ENCODE measurements at regions not wholly inside any gene's neighbourhood (a gene's known extent, or its start where the extent isn't known, plus 50 kb on each side); places are given as distances from the start of the nearest gene placed in this dataset.
"Not testable (repeated sequence)": the region's sequence is repeated elsewhere in the genome, so short reads cannot be mapped to it uniquely, and the experiment has no call there.

DNA sequence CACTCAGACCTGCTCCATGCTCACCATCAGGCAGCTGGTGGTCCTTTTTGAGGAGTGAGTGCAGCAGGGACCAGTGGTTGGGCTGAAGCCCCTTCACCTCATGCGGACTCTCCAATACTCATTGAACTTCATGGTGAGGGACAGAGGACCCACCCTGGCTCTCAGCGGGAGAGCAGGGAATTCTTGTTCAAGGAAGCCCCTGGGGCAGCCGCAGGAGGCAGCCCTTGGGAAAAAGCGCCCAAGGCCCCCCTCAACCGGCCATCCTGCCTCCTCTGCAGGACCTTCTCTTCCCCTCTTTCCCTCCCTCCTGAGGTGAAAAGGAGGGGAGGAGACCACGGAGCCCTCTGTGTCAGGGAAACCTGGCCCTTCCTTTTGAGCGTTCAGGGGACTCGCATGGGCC lies 4510.9 kb upstream of the OR11H1 start:
- H3K4me3 ChIP-seq, DNase-seq, H3K27me3 ChIP-seq, H3K9me3 ChIP-seq, H3K36me3 ChIP-seq: not testable (repeated sequence)

DNA sequence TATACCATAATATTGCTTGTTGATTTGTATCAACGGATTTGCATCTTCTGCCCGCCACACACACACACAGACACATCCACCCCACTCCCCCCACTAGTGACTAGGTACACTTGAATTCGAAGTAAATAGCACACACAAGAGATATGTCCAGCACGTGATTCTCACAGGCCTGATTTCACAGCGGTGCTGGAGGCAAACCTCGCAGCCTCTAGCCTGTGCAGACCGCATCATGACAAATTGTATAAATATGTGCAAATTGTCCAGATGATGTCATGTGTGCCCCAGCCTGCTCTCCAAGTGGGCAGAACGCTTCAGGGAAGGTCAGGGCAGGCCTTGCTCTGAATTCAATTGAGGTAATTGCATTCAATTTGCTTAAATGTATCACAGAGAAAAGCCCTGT lies 4507.5 kb upstream of the OR11H1 start:
- not testable (repeated sequence) for H3K9me3 ChIP-seq, H3K36me3 ChIP-seq, H3K27me3 ChIP-seq, H3K4me3 ChIP-seq
- DNase-seq, result peak; percentile 67

DNA sequence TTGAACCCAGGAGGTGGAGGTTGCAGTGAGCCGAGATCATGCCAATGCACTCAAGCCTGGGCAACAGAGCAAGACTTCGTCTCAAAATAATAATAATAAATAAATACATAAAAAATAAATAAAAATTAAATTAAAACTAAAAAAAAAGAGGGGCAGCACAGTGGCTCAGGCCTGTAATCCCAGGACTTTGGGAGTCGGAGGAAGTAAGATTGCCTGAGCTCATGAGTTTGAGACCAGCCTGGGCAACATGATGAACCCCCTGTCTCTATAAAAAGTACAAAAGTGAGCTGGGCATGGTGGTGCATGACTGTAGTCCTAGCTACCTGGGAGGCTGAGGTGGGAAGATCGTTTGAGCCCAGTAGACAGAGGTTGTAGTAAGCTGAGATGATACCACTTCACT lies 4501.5 kb upstream of the OR11H1 start:
- not testable (repeated sequence) for H3K9me3 ChIP-seq, H3K36me3 ChIP-seq, DNase-seq, H3K27me3 ChIP-seq, H3K4me3 ChIP-seq

DNA sequence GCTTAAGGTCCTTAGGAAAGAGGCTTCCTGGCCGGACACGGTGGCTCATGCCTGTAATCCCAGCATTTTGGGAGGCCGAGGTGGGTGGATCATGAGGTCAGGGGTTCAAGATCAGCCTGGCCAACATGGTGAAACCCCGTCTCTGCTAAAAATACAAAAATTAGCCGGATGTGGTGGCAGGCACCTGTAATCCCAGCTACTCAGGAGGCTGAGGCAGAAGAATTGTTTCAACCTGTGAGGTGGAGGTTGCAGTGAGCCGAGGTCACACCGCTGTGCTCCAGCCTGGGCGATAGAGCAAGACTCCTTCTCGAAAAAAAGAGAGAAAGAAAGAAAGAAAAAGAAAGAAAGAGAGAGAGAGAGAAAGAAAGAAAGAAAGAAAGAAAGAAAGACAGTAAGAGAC lies 4500.9 kb upstream of the OR11H1 start:
- not testable (repeated sequence) for H3K27me3 ChIP-seq, H3K36me3 ChIP-seq, H3K9me3 ChIP-seq, H3K4me3 ChIP-seq, DNase-seq

DNA sequence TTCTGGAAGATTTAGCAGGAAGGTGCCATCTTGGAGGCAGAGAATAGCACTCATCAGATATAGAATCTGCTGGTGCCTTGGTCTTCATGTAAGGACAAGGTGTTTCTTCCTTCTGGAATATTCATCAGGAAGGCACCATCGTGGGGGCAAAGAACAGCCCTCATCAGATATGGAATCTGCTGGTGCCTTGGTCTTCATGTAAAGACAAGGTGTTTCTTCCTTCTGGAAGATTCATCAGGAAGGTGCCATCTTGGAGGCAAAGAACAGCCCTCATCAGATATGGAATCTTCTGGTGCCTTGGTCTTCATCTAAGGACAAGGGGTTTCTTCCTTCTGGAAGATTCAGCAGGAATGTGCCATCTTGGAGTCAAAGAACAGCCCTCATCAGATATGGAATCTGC lies 4500.5 kb upstream of the OR11H1 start:
- H3K4me3 ChIP-seq, H3K36me3 ChIP-seq, H3K9me3 ChIP-seq, H3K27me3 ChIP-seq, DNase-seq: not testable (repeated sequence)

DNA sequence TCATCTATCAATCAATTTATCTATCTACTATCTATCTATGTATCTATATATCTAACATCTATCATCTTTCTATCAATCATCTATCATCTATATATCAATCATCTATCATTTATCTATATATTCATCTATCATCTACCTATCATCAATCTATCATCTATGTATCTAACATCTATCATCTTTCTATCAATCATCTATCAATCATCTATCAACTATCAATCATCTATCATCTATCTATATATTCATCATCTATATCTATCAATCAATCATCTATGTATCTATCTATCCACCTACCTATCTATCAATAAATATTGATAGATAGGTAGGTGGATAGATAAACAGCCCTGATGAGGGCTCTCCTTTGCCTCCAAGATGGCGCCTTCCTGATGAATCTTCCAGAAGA lies 4499.8 kb upstream of the OR11H1 start:
- H3K27me3 ChIP-seq, H3K36me3 ChIP-seq, H3K9me3 ChIP-seq, DNase-seq, H3K4me3 ChIP-seq: not testable (repeated sequence)

DNA sequence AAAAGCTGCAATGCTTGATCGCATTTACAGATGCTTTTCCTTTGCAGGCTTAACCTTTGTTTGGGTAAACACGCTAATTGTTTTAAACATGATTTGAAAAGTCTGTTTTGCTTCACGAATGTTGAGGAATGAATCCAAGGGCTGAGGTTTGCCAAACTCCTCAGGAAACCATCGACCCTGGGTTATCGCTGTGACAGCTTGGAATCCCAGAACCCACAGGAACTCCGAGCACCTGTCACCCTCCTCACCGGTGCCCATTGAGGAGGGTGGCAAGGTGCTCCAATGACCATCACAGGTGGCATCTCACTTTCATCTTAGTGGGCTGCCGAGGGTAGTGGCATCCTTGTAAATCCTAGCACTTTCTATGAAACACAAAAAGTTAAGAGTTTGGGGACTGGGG lies 4498.5 kb upstream of the OR11H1 start:
- not testable (repeated sequence) for H3K9me3 ChIP-seq, DNase-seq, H3K36me3 ChIP-seq, H3K4me3 ChIP-seq, H3K27me3 ChIP-seq

DNA sequence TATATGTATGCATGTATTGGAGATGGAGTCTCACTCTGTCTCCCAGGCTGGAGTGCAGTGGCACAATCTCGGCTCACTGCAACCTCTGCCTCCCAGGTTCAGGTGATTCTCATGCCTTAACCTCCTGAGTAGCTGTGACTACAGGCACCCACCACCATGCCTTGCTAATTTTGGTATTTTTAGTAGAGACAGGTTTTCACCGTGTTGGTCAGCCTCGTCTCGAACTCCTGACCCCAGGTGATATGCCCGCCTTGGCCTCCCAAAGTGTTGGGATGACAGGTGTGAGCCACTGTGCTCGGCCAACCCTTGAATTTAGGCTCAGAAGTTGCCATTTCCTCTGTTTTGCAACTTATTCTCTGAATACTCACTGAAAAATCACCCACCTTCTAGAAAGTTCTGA lies 4498.0 kb upstream of the OR11H1 start:
- not testable (repeated sequence) for H3K9me3 ChIP-seq, DNase-seq, H3K36me3 ChIP-seq, H3K4me3 ChIP-seq, H3K27me3 ChIP-seq

DNA sequence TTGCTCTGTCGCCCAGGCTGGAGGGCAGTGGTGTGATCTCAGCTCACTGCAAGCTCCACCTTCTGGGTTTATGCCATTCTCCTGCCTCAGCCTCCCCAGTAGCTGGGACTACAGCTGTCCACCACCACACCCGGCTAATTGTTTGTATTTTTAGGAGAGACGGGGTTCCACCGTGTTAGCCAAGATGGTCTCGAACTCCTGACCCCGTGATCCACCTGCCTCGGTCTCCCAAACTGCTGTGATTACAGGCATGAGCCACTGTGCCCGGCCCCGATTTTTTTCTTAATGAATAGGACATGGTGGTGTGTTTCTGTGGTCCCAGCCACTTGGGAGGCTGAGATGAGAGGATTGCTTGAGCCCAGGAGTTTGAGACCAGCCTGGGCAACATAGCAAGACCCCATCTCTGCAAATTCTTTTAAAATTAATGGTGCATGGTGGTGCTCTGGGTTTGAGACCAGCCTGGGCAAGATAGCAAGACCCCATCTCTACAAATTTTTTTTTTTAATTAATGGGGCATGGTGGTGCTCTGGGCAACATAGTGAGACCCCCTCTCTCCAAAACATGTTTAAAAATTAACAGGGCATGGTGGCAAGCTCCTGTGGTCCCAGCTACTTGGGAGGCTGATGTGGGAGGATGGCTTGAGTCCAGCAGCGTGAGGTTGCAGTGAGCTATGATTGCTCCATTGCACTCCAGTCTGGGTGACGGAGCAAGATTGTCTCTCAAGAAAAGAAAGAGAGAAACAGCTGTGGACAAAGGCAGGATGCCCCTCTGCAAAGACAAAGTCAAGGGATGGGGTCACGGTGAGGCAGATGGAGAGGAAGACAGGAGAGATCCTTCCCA lies 4497.2 kb upstream of the OR11H1 start:
- H3K36me3 ChIP-seq, DNase-seq, H3K9me3 ChIP-seq, H3K27me3 ChIP-seq, H3K4me3 ChIP-seq: not testable (repeated sequence)

DNA sequence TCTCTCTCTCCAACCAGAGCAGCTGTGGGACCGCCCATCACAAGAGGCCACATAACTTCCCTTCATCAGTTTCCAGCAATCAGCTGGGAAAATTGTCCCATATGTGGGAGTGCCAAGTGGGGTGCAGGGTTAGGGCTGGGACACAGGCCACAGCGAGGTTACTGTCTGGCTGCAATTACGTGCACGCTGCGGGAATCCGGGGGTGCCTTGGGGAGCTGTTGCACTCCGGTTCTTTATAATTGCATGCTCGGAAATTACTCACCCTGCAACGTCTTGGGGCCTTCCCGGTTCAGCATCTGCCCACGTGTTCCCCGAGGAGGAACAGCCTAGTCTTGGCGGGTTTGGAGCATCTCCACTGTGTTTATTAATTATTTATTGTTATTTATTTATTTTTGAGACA lies 4495.9 kb upstream of the OR11H1 start:
- H3K36me3 ChIP-seq, H3K9me3 ChIP-seq, H3K27me3 ChIP-seq, H3K4me3 ChIP-seq: not testable (repeated sequence)
- peak; percentile 29 for DNase-seq

DNA sequence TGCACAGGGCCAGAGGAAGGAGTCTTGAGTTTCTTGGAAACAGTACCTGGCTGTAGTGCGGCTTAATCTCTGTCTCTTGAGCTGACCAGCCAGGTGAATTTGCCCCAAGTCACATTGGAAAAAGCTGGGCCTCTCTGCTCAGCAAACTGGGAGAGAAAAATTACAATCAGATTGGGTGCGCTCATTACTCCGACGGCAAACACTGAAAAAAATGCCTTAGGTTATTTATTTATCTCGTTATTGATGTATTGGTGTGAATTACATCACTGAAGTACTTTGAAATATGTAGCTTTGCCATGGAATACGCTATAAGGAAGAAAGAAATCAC lies 4493.4 kb upstream of the OR11H1 start:
- H3K27me3 ChIP-seq, H3K36me3 ChIP-seq, H3K4me3 ChIP-seq, DNase-seq, H3K9me3 ChIP-seq: not testable (repeated sequence)

DNA sequence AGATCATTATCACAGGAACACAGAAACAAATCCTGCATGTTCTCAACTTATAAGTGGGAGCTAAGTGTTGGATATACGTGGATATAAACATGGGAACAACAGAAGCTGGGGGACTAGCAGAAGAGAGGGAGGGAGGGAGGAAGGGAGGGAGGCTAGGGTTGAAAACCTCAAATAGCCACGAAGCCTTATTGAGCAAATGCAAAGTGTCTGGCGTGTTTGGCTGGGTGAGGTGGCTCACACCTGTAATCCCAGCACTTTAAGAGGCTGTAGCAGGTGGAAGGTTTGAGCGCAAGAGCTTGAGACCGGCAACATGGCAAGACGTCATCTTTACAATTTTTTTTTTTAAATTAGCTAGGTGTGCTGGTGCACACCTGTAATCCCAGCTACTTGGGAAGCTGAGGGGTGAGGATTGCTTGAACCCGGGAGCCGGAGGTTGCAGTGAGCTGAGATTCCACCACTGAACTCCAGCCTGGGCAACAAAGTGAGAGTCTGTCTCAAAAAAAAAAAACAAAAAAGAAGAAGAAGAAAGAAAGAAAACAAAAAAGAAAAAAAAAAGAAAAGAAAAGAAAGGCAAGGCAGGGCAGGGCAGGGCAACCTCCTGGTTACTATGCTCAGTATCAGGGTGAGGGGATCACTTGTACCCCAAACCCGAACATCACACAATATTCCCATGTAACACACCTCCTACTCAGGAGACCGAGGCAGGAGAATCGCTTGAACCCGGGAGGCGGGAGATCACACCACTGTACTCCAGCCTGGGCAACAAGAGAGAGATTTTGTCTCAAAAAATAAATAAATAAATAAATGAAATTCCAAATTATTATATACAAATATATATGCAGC lies 4492.7 kb upstream of the OR11H1 start:
- H3K27me3 ChIP-seq, H3K36me3 ChIP-seq, H3K9me3 ChIP-seq, DNase-seq, H3K4me3 ChIP-seq: not testable (repeated sequence)

DNA sequence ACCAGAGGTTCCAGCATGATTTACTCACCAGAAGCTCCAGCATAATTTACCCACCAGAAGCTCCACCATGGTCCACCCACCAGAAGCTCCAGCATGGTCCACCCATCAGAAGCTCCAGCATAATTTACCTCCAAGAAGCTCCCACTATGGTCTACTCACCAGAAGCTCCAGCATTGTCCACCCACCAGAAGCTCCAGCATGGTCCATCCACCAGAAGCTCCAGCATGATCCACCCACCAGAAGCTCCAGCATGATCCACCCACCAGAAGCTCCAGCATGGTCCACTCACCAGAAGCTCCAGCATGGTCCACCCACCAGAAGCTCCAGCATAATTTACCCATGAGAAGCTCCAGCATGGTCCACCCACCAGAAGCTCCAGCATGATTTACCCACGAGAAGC lies 4490.7 kb upstream of the OR11H1 start:
- H3K27me3 ChIP-seq, DNase-seq, H3K36me3 ChIP-seq, H3K4me3 ChIP-seq, H3K9me3 ChIP-seq: not testable (repeated sequence)

DNA sequence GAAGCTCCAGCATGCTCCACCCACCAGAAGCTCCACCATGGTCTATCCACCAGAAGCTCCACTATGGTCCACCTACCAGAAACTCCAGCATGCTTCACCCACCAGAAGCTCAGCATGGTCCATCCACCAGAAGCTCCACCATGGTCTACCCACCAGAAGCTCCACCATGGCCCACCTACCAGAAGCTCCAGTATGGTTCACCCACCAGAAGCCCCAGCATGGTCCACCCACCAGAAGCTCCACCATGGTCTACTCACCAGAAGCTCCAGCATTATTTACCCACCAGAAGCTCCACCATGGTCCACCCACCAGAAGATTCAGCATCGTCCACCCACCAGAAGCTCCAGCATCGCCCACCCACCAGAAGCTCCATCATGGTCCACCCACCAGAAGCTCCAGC lies 4490.2 kb upstream of the OR11H1 start:
- not testable (repeated sequence) for DNase-seq, H3K36me3 ChIP-seq, H3K27me3 ChIP-seq, H3K4me3 ChIP-seq, H3K9me3 ChIP-seq

DNA sequence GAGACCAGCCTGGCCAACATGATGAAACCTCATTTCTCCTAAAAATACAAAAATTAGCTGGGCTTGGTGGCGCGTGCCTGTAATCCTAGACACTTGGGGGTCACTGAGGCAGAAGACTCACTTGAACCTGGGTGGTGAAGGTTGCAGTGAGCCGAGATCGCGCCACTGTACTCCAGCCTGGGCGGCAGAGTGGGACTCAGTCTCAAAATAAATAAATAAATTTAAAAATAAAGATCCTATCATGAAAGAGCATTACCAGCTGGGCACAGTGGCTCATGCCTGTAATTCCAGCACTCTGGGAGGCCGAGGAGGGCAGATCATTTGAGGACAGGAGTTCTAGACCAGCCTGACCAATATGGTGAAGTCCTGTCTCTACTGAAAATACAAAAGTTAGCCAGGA lies 4489.2 kb upstream of the OR11H1 start:
- H3K36me3 ChIP-seq, H3K27me3 ChIP-seq, DNase-seq, H3K4me3 ChIP-seq, H3K9me3 ChIP-seq: not testable (repeated sequence)

DNA sequence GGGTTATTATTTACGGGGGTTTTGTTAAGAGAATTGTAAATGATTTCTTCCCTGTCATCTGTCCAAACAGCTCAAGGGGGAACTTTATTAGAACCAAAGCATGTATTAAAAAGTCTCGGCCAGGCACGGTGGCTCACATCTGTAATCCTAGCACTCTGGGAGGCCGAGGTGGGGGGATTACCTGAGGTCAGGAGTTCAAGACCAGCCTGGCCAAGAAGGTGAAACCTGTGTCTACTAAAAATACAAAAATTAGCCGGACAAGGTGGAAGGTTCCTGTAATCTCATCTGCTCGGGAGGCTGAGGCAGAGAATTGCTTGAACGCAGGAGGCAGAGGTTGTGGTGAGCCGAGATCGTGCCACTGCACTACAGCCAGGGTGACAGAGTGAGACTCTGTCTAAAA lies 4486.6 kb upstream of the OR11H1 start:
- not testable (repeated sequence) for DNase-seq, H3K36me3 ChIP-seq, H3K27me3 ChIP-seq, H3K9me3 ChIP-seq, H3K4me3 ChIP-seq

DNA sequence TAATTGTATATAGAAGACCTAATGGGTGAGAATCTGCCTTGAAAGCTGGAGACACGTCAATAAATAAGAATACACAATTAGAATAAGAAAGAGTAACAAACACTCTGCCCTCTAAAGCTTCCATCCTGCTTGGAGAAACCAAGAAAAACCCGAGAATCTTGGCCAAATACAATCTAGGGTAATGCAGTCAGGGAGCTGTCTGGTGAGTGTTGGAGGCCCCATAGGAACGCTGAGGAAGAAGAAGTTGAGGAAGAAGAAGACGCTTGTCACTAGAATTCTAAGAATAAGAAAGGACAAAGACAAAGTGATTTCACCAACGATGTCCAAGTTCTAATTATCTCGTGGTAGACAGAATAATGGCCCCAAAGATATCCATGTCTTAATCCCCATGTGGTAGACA lies 4485.9 kb upstream of the OR11H1 start:
- Histone ChIP-seq H3K9me3 (no peaks in the 10 kb centered on the region), H3K4me3 (no peak overlapping the region), H3K36me3 (no peaks in the 10 kb centered on the region), H3K27me3 (no peaks in the 10 kb centered on the region)
- no peak for DNase-seq

DNA sequence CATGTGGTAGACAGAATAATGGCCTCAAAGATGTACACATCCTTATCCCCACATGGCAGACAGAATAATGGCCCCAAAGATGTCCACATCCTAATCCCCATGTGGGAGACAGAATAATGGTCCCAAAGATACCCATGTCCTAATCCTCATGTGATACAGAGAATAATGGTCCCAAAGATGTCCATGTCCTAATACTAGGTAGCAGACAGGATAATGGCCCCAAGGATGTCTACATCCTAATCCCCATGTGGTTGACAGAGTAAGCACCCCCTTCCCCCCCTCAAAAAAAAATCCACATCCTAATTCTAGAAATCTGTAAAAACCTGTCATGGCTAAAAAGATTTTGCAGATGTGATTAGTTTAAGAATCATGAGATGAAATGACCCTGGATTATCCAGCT lies 4484.7 kb upstream of the OR11H1 start:
- not testable (repeated sequence) for H3K27me3 ChIP-seq, H3K4me3 ChIP-seq, DNase-seq, H3K36me3 ChIP-seq, H3K9me3 ChIP-seq

Data from MG63 (cell line).